Gastroesophageal sphincter (tissue), 3 donors: ENCODE measurements at regions not wholly inside any gene's neighbourhood (a gene's known extent, or its start where the extent isn't known, plus 50 kb on each side); places are given as distances from the start of the nearest gene placed in this dataset.

Source experiments
- EP300 ChIP-seq: sonication (generic); formaldehyde crosslinking; IDR thresholded peaks from one replicate; pipeline ENCODE4 v1.6.1; 2017; ENCODE audit warnings: antibody characterized with exemption, mild to moderate bottlenecking
- POLR2A ChIP-seq, 2 donors: fragments of 450-650 bp; IDR thresholded peaks; one replicate each; pipeline ENCODE4 v1.6.1; 2017; ENCODE audit warnings: antibody characterized with exemption in 2 of 2, mild to moderate bottlenecking in 2 of 2, moderate library complexity in 1 of 2
- POLR2AphosphoS5 ChIP-seq: sonication (generic); formaldehyde crosslinking; IDR thresholded peaks from one replicate; pipeline ENCODE4 v1.6.1; 2017; ENCODE audit warnings: antibody characterized with exemption
- TF ChIP-seq, protein P1 (sequence below), 4 experiments: fragments of 200-600 bp in 2 of 4; fragments of 450-650 bp in 2 of 4; sonication (generic) in 1 of 4; IDR thresholded peaks; one replicate each; pipeline ENCODE4 v1.5.1; 2017 to 2019; ENCODE audit warnings: antibody characterized with exemption in 4 of 4, mild to moderate bottlenecking in 2 of 4, moderate library complexity in 2 of 4

DNA sequence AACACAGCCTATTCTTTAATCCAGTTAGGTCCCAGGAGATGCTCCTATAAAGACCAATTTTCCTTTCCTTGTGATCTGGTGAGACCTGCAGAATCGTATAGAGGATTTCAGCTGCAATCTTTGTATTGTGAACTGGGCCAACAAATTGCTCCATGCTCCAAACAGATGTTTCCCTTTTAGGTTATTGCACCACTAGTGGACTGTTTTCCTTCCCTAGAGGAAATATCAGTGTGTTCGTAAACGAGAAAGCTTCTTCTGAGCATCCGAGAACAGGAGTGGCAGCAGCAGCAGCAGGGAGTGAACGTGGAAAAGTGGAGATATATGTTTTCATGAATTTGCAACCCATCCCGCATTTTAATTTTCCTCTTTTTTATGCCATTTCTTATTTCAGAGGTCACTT lies 344.1 kb upstream of the PDE3A start:
- TF ChIP-seq, protein P1, sequence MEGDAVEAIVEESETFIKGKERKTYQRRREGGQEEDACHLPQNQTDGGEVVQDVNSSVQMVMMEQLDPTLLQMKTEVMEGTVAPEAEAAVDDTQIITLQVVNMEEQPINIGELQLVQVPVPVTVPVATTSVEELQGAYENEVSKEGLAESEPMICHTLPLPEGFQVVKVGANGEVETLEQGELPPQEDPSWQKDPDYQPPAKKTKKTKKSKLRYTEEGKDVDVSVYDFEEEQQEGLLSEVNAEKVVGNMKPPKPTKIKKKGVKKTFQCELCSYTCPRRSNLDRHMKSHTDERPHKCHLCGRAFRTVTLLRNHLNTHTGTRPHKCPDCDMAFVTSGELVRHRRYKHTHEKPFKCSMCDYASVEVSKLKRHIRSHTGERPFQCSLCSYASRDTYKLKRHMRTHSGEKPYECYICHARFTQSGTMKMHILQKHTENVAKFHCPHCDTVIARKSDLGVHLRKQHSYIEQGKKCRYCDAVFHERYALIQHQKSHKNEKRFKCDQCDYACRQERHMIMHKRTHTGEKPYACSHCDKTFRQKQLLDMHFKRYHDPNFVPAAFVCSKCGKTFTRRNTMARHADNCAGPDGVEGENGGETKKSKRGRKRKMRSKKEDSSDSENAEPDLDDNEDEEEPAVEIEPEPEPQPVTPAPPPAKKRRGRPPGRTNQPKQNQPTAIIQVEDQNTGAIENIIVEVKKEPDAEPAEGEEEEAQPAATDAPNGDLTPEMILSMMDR (IDR thresholded peaks at IDR 0.05), result no peak
- TF ChIP-seq POLR2A (IDR thresholded peaks at IDR 0.05) (no peak), POLR2AphosphoS5 (no peak), EP300 (no peak)
